HG03342 (cell line): ENCODE measurements at regions not wholly inside any gene's neighbourhood (a gene's known extent, or its start where the extent isn't known, plus 50 kb on each side); places are given as distances from the start of the nearest gene placed in this dataset.
"Not testable (repeated sequence)": the region's sequence is repeated elsewhere in the genome, so short reads cannot be mapped to it uniquely, and the experiment has no call there.

ENCODE experiments used
- ATAC-seq: cut with Tn5 transposase; IDR thresholded peaks from one replicate; pipeline ENCODE4 v1.9.1; 2021; ENCODE audit warnings: mild to moderate bottlenecking, moderate library complexity; ENCODE audit not compliant: unreplicated experiment

- no peak for ATAC-seq
Observed at GRCh38 chr5:86493777-86494176, 124.0 kb upstream of the COX7C start.

- no peak for ATAC-seq
Observed at GRCh38 chr5:86500947-86501346, 116.8 kb upstream of the COX7C start.

- ATAC-seq, result no peak
Observed at GRCh38 chr5:86507574-86507973, 110.2 kb upstream of the COX7C start.

DNA sequence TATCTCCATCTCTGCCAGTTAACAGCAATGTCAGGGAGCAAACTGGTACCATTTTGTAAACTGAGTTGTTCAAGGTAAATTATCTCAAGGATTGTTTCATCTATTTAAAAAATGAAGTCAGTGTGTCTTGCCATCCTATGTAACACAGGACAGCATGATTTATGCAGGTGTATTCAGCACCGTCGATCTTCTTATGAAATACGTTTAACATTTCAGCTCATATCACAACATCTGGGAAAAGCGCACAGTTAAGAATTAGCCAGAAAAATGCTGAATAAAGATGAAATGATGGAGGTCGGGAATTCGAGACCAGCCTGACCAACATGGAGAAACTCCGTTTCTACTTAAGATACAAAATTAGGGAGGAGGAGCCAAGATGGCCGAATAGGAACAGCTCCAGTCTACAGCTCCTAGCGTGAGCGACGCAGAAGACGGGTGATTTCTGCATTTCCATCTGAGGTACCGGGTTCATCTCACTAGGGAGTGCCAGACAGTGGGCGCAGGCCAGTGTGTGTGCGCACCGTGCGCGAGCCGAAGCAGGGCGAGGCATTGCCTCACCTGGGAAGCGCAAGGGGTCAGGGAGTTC is 107.3 kb upstream of the COX7C start:
- ATAC-seq, result not testable (repeated sequence)

GRCh38 chr5:86523718-86524117 is 94.0 kb upstream of the COX7C start:
- ATAC-seq, result no peak

DNA sequence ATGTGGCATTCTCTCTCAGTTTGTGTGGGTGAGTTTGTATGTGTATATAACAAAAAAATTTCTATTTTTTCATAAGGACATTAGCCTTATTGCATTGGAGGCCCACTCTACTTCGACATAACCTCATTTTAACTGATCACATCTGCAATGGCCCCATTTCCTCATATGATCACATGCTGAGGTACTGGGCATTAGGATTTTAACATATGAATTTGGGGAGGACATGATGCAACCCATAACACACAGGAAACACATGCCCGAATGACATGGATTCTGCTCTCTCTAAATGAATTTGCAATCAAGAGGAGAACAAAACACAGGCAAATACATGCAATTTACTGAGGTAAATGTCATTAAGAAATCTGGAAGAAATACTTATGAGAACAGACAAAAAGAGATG is 92.1 kb upstream of the COX7C start:
- ATAC-seq, result no peak

DNA sequence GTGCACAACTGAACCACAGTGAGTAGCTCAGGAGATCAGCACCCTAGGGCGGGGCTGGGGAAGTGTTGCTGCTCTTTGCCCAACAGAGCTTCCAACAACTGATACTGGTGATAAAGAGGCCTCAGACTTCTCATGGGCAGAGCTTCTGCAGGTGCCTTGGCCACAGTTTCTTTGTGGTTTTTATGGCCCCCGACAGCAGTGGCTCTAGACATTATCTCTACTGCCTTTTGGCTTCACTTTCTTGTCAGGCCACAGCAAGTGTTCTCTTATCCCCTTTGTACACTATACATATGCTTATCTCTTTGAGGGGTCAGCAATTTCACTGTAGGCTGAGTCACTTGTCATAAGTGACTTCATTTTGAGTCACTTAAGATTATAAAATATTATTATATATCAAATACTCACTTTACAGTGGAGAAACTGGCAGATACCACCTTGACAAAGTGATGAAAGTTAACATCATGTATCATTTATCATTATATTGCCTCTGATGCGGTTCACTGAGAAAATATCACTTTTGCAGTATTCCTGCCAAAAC is 90.9 kb upstream of the COX7C start:
- no peak for ATAC-seq

GRCh38 chr5:86532429-86532828 is 85.3 kb upstream of the COX7C start:
- ATAC-seq, result no peak

GRCh38 chr5:86536396-86536795 is 81.3 kb upstream of the COX7C start:
- no peak for ATAC-seq

GRCh38 chr5:86542532-86542931 is 75.2 kb upstream of the COX7C start:
- peak; percentile 49 for ATAC-seq

DNA sequence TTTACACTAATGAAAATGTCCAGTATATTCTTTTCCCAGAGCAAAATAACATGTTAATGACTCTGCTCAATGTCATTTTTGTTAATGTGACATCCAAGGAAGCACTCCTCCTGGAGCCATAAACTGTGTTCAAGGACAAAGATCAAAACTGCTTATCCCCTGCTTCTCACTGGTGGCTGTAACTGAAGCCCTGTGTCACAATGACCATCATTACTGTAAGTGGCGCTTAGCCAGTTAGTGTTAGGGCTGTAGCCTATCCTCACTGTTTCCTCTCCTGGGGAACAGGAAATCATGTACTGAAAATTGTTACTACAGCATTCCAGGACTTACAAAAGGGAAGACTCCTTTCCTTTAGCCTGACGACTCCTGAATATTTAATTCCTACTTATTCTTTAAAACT is 71.7 kb upstream of the COX7C start:
- no peak for ATAC-seq

DNA sequence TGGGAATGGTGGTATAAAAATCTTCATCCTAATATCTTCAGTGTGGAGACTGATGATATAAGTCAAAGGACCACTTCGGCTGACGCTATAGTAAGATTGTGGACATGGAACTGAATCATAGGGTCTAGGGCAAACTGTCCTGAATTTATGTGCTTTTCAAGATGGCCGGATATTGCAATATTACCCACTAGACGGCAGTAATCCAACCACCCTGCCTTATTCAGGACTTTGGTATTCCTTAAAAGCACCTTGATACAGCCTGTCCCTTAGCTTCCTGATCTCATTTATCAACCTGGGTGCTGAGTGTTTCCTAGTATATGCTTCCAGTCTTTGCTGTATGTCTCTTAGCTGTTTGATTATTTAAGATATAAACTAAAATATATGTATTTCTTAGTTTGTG is 71.2 kb upstream of the COX7C start:
- no peak for ATAC-seq

GRCh38 chr5:86554638-86555037 is 63.1 kb upstream of the COX7C start:
- no peak for ATAC-seq

DNA sequence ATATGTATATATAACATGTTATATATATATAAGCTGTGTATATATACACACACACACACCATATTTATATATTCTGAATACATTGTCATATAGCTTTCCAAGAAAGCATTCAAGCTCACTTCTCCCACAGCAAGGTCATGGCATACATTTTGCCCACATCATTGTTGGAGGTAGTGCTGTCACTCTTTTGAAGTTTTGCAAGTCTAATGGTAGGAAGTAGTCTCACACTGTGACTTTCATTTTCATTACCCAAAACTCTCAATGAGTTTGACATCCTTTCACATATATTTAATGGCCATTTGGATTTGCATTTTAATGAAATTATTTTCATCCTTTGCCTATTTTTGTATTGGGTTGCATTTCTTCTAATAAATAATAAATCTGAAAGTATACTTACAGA is 59.8 kb upstream of the COX7C start:
- ATAC-seq, result peak; percentile 50

DNA sequence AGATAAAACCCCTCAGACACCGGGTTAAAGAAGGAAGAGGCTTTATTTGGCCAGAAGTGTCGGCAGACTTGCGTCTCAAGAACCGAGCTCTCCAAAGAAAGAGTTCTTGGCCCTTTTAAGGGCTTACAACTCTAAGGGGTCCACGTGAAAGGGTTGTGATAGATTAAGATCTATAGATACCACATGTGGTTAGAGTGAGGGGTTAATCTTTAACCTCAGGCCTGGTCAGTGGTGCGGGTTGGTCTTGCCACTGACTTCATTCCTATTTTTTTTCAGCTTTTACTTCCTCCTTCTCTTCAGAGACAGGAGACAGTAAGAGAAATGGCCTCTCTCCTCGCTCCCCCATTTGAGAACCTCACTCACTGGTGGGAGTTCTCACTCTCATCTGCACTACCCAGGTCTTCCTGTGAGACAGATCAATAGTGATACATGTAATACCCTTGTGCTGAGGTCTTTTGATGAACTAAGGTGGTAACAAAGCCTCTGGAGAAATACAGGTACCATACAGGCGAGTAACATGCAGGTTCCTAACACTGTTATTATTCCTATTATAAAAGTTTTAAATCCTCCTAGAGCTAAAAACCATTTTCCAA is 52.4 kb upstream of the COX7C start:
- peak; percentile 83 for ATAC-seq

DNA sequence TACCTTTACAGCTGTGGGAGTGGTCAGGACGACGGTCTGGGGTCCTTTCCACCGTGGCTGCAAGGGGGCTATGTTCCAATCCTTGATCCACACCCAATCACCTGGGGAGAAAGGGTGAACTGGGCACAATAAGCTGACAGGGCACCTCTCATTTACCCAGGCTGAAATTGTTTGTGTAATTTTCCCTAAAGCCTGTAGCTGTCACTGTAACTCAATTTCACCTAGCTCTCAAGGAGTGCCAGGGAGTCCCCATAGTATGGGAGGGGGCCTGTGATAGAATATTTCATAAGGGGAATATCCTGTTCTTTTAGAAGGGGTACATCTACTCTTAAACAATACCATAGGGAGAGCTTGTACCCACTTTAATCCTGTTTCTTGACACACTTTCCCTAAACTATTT is 51.7 kb upstream of the COX7C start:
- ATAC-seq, result not testable (repeated sequence)
